ENCODE measurements at regions not wholly inside any gene's neighbourhood (a gene's known extent, or its start where the extent isn't known, plus 50 kb on each side); places are given as distances from the start of the nearest gene placed in this dataset.

GRCh38 chr7:119343289-119343688 is 929.7 kb upstream of the KCND2 start:
- ChIA-PET CTCF (no interaction called here), POLR2A (no interaction called here)
- intact Hi-C loops (cut with micrococcal nuclease; ENCODE audit: unreplicated experiment): no loop called here
- no peak overlapping the region for H3K4me3 Mint-ChIP-seq (ENCODE audit: unreplicated experiment)
- H3K4me1 ChIP-seq: no peaks in the 10 kb centered on the region
- no peak for TF ChIP-seq CTCF (IDR thresholded peaks at IDR 0.05; ENCODE audit: insufficient read depth in 1 of 2, low read depth in 1 of 2, low read length in 1 of 2, severe bottlenecking in 1 of 2, unreplicated experiment in 1 of 2)
- H3K27me3 Mint-ChIP-seq (ENCODE audit: insufficient read depth, unreplicated experiment): no peaks in the 10 kb centered on the region
- H3K27ac Mint-ChIP-seq (ENCODE audit: unreplicated experiment): no peak overlapping the region
- no peak for DNase-seq
- H3K36me3 Mint-ChIP-seq (ENCODE audit: insufficient read depth, unreplicated experiment): no peaks in the 10 kb centered on the region
- no peaks in the 10 kb centered on the region for H3K27me3 ChIP-seq (replicated peaks; ENCODE audit: control insufficient read depth, insufficient read depth, low read length)
- BruUV-seq (replicated peaks): no TSS peak
- H3K9me3 Mint-ChIP-seq (ENCODE audit: unreplicated experiment): no peaks in the 10 kb centered on the region
- no peak overlapping the region for H3K4me3 ChIP-seq (ENCODE audit: low read depth, low read length)
- H3K4me1 Mint-ChIP-seq (ENCODE audit: low read depth, unreplicated experiment): no peaks in the 10 kb centered on the region
- H3K9me3 ChIP-seq: no peaks in the 10 kb centered on the region
- H3K36me3 ChIP-seq (ENCODE audit: control insufficient read depth, insufficient read depth, low read length): no peaks in the 10 kb centered on the region

- Histone ChIP-seq H3K36me3 (ENCODE audit: control insufficient read depth, insufficient read depth, low read length) (no peaks in the 10 kb centered on the region), H3K4me1 (no peaks in the 10 kb centered on the region), H3K4me3 (ENCODE audit: low read depth, low read length) (no peak overlapping the region), H3K27me3 (replicated peaks; ENCODE audit: control insufficient read depth, insufficient read depth, low read length) (no peaks in the 10 kb centered on the region), H3K9me3 (no peaks in the 10 kb centered on the region)
- Mint-ChIP-seq H3K36me3 (ENCODE audit: insufficient read depth, unreplicated experiment) (no peaks in the 10 kb centered on the region), H3K9me3 (ENCODE audit: unreplicated experiment) (no peaks in the 10 kb centered on the region), H3K27me3 (ENCODE audit: insufficient read depth, unreplicated experiment) (no peaks in the 10 kb centered on the region), H3K4me3 (ENCODE audit: unreplicated experiment) (no peak overlapping the region), H3K4me1 (ENCODE audit: low read depth, unreplicated experiment) (no peaks in the 10 kb centered on the region), H3K27ac (ENCODE audit: unreplicated experiment) (no peak overlapping the region)
- TF ChIP-seq CTCF (IDR thresholded peaks at IDR 0.05; ENCODE audit: insufficient read depth in 1 of 2, low read depth in 1 of 2, low read length in 1 of 2, severe bottlenecking in 1 of 2, unreplicated experiment in 1 of 2): no peak
- no peak for DNase-seq
- BruUV-seq (replicated peaks): no TSS peak
- intact Hi-C loops (cut with micrococcal nuclease; ENCODE audit: unreplicated experiment): no loop called here
- CTCF ChIA-PET: no interaction called here
- POLR2A ChIA-PET: no interaction called here
Measured at GRCh38 chr7:119344466-119344865, 928.5 kb upstream of the KCND2 start.

GRCh38 chr7:119348491-119348890 is 924.5 kb upstream of the KCND2 start:
- intact Hi-C loops (cut with micrococcal nuclease; ENCODE audit: unreplicated experiment): no loop called here
- no peak overlapping the region for H3K4me3 Mint-ChIP-seq (ENCODE audit: unreplicated experiment)

More at GRCh38 chr7:119348491-119348890, 924.5 kb upstream of the KCND2 start:
- no TSS peak for BruUV-seq (replicated peaks)
- Histone ChIP-seq H3K9me3 (no peaks in the 10 kb centered on the region), H3K27me3 (replicated peaks; ENCODE audit: control insufficient read depth, insufficient read depth, low read length) (no peaks in the 10 kb centered on the region), H3K36me3 (ENCODE audit: control insufficient read depth, insufficient read depth, low read length) (no peaks in the 10 kb centered on the region), H3K4me3 (ENCODE audit: low read depth, low read length) (no peak overlapping the region), H3K4me1 (no peaks in the 10 kb centered on the region)
- DNase-seq: no peak
- ChIA-PET POLR2A (no interaction called here), CTCF (no interaction called here)
- Mint-ChIP-seq H3K36me3 (ENCODE audit: insufficient read depth, unreplicated experiment) (no peaks in the 10 kb centered on the region), H3K9me3 (ENCODE audit: unreplicated experiment) (no peaks in the 10 kb centered on the region), H3K4me1 (ENCODE audit: low read depth, unreplicated experiment) (no peaks in the 10 kb centered on the region), H3K27me3 (ENCODE audit: insufficient read depth, unreplicated experiment) (no peaks in the 10 kb centered on the region), H3K27ac (ENCODE audit: unreplicated experiment) (no peak overlapping the region)
- no peak for TF ChIP-seq CTCF (IDR thresholded peaks at IDR 0.05; ENCODE audit: insufficient read depth in 1 of 2, low read depth in 1 of 2, low read length in 1 of 2, severe bottlenecking in 1 of 2, unreplicated experiment in 1 of 2)

Measured in Caco-2 (cell line).